ENCODE measurements at regions not wholly inside any gene's neighbourhood (a gene's known extent, or its start where the extent isn't known, plus 50 kb on each side); places are given as distances from the start of the nearest gene placed in this dataset.

- TF ChIP-seq POLR2A (IDR thresholded peaks at IDR 0.05) (no peak), CTCF (IDR thresholded peaks at IDR 0.05) (no peak)
These were observed 54.1 kb upstream of the NCAM2 start for GRCh38 chr21:20944139-20944538.
